Smooth muscle cell (in vitro differentiated cells): ENCODE measurements at regions not wholly inside any gene's neighbourhood (a gene's known extent, or its start where the extent isn't known, plus 50 kb on each side); places are given as distances from the start of the nearest gene placed in this dataset.

Experiments
- DNase-seq: peaks from one replicate; lab custom pipeline; 2025; ENCODE audit not compliant: unreplicated experiment; lab: John Stamatoyannopoulos, UW
- H2AFZ ChIP-seq: fragments of 200-600 bp; sonication (generic); 2 replicates; pipeline ENCODE4 v1.6.0; 2016; ENCODE audit warnings: antibody characterized with exemption, low read depth, mild to moderate bottlenecking
- H3F3A ChIP-seq: fragments of 200-600 bp; sonication (generic); 2 replicates; pipeline ENCODE4 v1.6.0; 2017; ENCODE audit warnings: antibody characterized with exemption, low read depth
- H3K27ac ChIP-seq: fragments of 200-600 bp; sonication (generic); 2 replicates; pipeline ENCODE4 v1.5.1; 2016; ENCODE audit warnings: low read depth, mild to moderate bottlenecking
- H3K27me3 ChIP-seq: fragments of 200-600 bp; sonication (generic); 2 replicates; pipeline ENCODE4 v1.6.1; 2016; ENCODE audit warnings: low read depth, mild to moderate bottlenecking
- H3K36me3 ChIP-seq: fragments of 200-600 bp; sonication (generic); 2 replicates; pipeline ENCODE4 v1.5.1; 2016; ENCODE audit warnings: low read depth
- H3K4me1 ChIP-seq: fragments of 200-600 bp; sonication (generic); 2 replicates; pipeline ENCODE4 v1.5.1; 2016; ENCODE audit warnings: low read depth
- H3K4me2 ChIP-seq: fragments of 200-600 bp; sonication (generic); 2 replicates; pipeline ENCODE4 v1.6.0; 2016; ENCODE audit warnings: mild to moderate bottlenecking
- H3K4me3 ChIP-seq: fragments of 200-600 bp; sonication (generic); 2 replicates; pipeline ENCODE4 v1.5.1; 2016; ENCODE audit warnings: mild to moderate bottlenecking
- H3K79me2 ChIP-seq: fragments of 200-600 bp; sonication (generic); 2 replicates; pipeline ENCODE4 v1.6.0; 2016; ENCODE audit warnings: low read depth, mild to moderate bottlenecking
- H3K9ac ChIP-seq: fragments of 200-600 bp; sonication (generic); 2 replicates; pipeline ENCODE4 v1.6.0; 2016; ENCODE audit warnings: low read depth
- H3K9me3 ChIP-seq: fragments of 200-600 bp; sonication (generic); replicated peaks from 2 replicates; pipeline ENCODE4 v1.5.1; 2016; ENCODE audit warnings: low read depth
- H4K20me1 ChIP-seq: fragments of 200-600 bp; sonication (generic); 2 replicates; pipeline ENCODE4 v1.6.0; 2016; ENCODE audit warnings: low read depth
- CTCF ChIP-seq: fragments of 200-600 bp; sonication (generic); IDR thresholded peaks from 2 replicates; pipeline ENCODE4 v1.5.1; 2017; ENCODE audit warnings: borderline replicate concordance, mild to moderate bottlenecking, antibody characterized with exemption; ENCODE audit not compliant: insufficient read depth, poor library complexity, severe bottlenecking
- WGBS: methylation state at CpG from one replicate; pipeline ENCODE4 v1.1.7; 2016; ENCODE audit warnings: low lambda C conversion rate; 5-methylcytosine and 5-hydroxymethylcytosine counted together

DNA sequence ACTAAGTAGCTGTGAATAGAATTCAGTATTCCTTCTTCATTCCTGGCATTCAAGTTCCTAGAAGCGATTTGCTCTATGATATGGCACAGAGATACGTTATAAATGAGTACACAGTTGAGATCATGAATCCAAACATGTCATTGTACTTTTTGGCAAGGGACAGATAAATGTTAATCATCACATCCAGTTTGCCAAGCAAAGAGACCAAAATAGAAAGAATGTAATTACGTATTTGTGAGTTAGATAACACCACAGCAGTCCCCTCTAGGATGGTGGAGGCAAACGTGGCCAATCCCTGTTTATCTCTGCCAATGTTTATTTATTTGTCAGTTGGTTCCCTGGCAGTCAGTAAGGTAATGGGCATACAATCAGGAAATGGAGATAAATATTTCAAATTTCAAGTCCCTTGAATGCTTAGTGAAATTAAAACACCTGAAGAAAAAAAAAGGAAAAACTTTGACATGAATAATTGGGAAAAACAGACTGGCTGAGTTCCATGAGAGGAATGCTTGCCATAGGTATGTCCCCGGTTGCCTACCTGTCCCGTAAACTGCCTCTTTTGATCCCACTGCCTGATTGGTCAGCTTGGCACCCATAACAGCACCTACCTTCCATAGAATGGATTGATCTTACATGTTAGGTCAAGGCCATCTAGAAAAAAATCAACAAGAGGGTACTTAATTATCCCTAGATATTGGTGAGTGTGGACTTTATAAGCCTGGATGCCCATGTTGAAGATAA is 451.1 kb upstream of the NETO1 start:
- no peaks in the 10 kb centered on the region for H3K79me2 ChIP-seq
- no peaks in the 10 kb centered on the region for H3K9me3 ChIP-seq
- no peaks in the 10 kb centered on the region for H4K20me1 ChIP-seq
- H3K4me2 ChIP-seq = no peak overlapping the region
- no peak overlapping the region for H2AFZ ChIP-seq
- H3F3A ChIP-seq = no peaks in the 10 kb centered on the region
- DNase-seq = no peak
- H3K4me1 ChIP-seq = no peaks in the 10 kb centered on the region
- H3K9ac ChIP-seq = no peak overlapping the region
- TF ChIP-seq CTCF = no peak
- H3K27me3 ChIP-seq = no peaks in the 10 kb centered on the region
- no peak overlapping the region for H3K4me3 ChIP-seq
- H3K36me3 ChIP-seq = no peaks in the 10 kb centered on the region
- H3K27ac ChIP-seq = no peak overlapping the region
- WGBS = 76% methylated on average over 6 of the region's 6 CpGs

GRCh38 chr18:73316513-73316912 is 448.7 kb upstream of the NETO1 start:
- 75% methylated on average over 1 of the region's 1 CpG for WGBS
- Histone ChIP-seq H3K4me2 (no peak overlapping the region), H2AFZ (peak overlapping the region; percentile 11), H3K4me1 (no peaks in the 10 kb centered on the region), H3K36me3 (no peaks in the 10 kb centered on the region), H3K27ac (no peak overlapping the region), H3K9ac (no peak overlapping the region), H3K27me3 (no peaks in the 10 kb centered on the region), H3F3A (no peaks in the 10 kb centered on the region), H3K79me2 (no peaks in the 10 kb centered on the region), H3K4me3 (no peak overlapping the region), H3K9me3 (no peaks in the 10 kb centered on the region), H4K20me1 (no peaks in the 10 kb centered on the region)
- DNase-seq = no peak
- TF ChIP-seq CTCF = no peak

DNA sequence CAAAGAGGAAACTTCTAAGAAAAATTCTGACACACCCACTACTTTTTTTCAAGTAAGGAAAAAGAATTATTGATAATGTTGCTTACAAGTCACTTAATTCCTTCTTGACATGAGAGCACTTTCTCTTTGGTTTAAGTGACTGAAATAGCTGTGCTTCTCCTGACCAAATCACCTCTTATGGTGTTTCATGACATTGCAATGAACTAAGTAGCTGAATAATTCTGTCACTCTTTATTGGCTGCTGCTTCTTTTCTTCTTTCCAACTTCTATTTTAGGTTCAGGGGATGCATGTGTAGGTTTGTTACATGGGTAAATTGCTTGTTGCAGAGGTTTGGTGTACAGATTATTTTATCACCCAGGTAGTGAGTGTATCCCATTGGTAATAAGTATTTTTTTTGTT is 447.6 kb upstream of the NETO1 start:
- no peaks in the 10 kb centered on the region for H3F3A ChIP-seq
- TF ChIP-seq CTCF = no peak
- no peaks in the 10 kb centered on the region for H4K20me1 ChIP-seq
- H3K27me3 ChIP-seq = no peaks in the 10 kb centered on the region
- H3K4me2 ChIP-seq = no peak overlapping the region
- H3K4me3 ChIP-seq = no peak overlapping the region
- H3K27ac ChIP-seq = no peak overlapping the region
- H3K4me1 ChIP-seq = no peaks in the 10 kb centered on the region
- H3K9ac ChIP-seq = no peak overlapping the region
- no peaks in the 10 kb centered on the region for H3K36me3 ChIP-seq
- no peak for DNase-seq
- no peaks in the 10 kb centered on the region for H3K9me3 ChIP-seq
- H3K79me2 ChIP-seq = no peaks in the 10 kb centered on the region
- no peak overlapping the region for H2AFZ ChIP-seq

DNA sequence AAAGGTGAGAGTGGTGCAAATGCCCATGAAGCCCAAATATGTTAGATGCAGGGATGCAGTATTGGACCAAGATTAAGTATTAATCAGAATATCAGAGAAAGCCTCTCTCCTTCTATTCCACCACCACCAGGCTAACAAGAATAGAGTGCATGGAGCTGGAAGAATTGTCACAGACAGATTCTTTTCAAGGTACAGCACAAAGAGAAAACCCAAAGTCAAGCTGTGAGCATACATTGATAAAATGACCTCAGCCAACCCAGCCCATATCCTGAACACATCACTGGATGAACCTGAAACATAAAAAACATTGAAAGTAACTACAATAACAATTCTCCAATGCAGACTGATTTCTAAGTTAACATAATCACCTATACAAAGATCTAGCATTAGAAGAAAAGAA is 445.7 kb upstream of the NETO1 start:
- no peak overlapping the region for H3K4me3 ChIP-seq
- no peaks in the 10 kb centered on the region for H3K27me3 ChIP-seq
- H3K79me2 ChIP-seq = no peaks in the 10 kb centered on the region
- no peaks in the 10 kb centered on the region for H3K9me3 ChIP-seq
- H3K4me1 ChIP-seq = no peaks in the 10 kb centered on the region
- DNase-seq = no peak
- H3K36me3 ChIP-seq = no peaks in the 10 kb centered on the region
- no peak overlapping the region for H3K27ac ChIP-seq
- H3K4me2 ChIP-seq = no peak overlapping the region
- no peaks in the 10 kb centered on the region for H4K20me1 ChIP-seq
- TF ChIP-seq CTCF = no peak
- no peak overlapping the region for H2AFZ ChIP-seq
- H3K9ac ChIP-seq = no peak overlapping the region
- H3F3A ChIP-seq = no peaks in the 10 kb centered on the region
